Calu3 (cell line): ENCODE measurements at regions not wholly inside any gene's neighbourhood (a gene's known extent, or its start where the extent isn't known, plus 50 kb on each side); places are given as distances from the start of the nearest gene placed in this dataset.

ENCODE experiments used
- BruUV-seq: library from RNA; stranded (reverse); fragments of 400-500 nt; replicated peaks from 2 replicates; lab custom pipeline; 2021; lab: Mats Ljungman, UMichigan
- CTCF ChIA-PET: fragments of 300-600 bp; sonication (Branson Sonifier 250); formaldehyde crosslinking; loops from one replicate; lab custom pipeline; 2022; ENCODE audit warnings: antibody characterized with exemption; lab: Charles Lee
- DNase-seq: peaks from one replicate; pipeline ENCODE4 v3.0.0; 2022
- H3K27ac Mint-ChIP-seq: one replicate; pipeline ENCODE4 v1.8.0; 2022; ENCODE audit warnings: mixed read lengths; ENCODE audit not compliant: unreplicated experiment
- H3K27me3 Mint-ChIP-seq: one replicate; pipeline ENCODE4 v1.8.0; 2022; ENCODE audit warnings: mixed read lengths; ENCODE audit not compliant: unreplicated experiment
- H3K36me3 Mint-ChIP-seq: one replicate; pipeline ENCODE4 v1.8.0; 2022; ENCODE audit warnings: mild to moderate bottlenecking, moderate library complexity, mixed read lengths; ENCODE audit not compliant: insufficient read depth, unreplicated experiment
- H3K4me1 Mint-ChIP-seq: one replicate; pipeline ENCODE4 v1.8.0; 2022; ENCODE audit warnings: mild to moderate bottlenecking, low read depth, mixed read lengths; ENCODE audit not compliant: unreplicated experiment
- H3K4me3 Mint-ChIP-seq: one replicate; pipeline ENCODE4 v1.8.0; 2022; ENCODE audit warnings: mild to moderate bottlenecking, low read depth, moderate library complexity, mixed read lengths; ENCODE audit not compliant: unreplicated experiment
- H3K9me3 Mint-ChIP-seq: one replicate; pipeline ENCODE4 v1.8.0; 2022; ENCODE audit warnings: low read depth, mixed read lengths; ENCODE audit not compliant: unreplicated experiment
- CTCF ChIP-seq: fragments of 200-600 bp; IDR thresholded peaks from one replicate; pipeline ENCODE4 v1.8.0; 2022; ENCODE audit warnings: antibody characterized with exemption; ENCODE audit not compliant: unreplicated experiment
- intact Hi-C: fragments of 100-400 bp; cut with micrococcal nuclease; formaldehyde crosslinking; loops from one replicate; pipeline ENCODE4 v1.10.0; 2022; ENCODE audit not compliant: unreplicated experiment

- H3K4me3 Mint-ChIP-seq = no peak overlapping the region
- H3K27me3 Mint-ChIP-seq = no peaks in the 10 kb centered on the region
- peaks cover 24% of the 10 kb centered on the region for H3K4me1 Mint-ChIP-seq
- no peaks in the 10 kb centered on the region for H3K36me3 Mint-ChIP-seq
- BruUV-seq = no TSS peak
- DNase-seq = no peak
- H3K27ac Mint-ChIP-seq = no peak overlapping the region
- peaks cover 2% of the 10 kb centered on the region for H3K9me3 Mint-ChIP-seq
- no peak for TF ChIP-seq CTCF
- CTCF ChIA-PET = no interaction called here
- intact Hi-C loops = no loop called here
Observed at GRCh38 chrX:45449982-45450381, 249.3 kb upstream of the DIPK2B start.

- TF ChIP-seq CTCF = no peak
- Mint-ChIP-seq H3K4me1 (peaks cover 24% of the 10 kb centered on the region), H3K36me3 (no peaks in the 10 kb centered on the region), H3K4me3 (no peak overlapping the region), H3K27ac (no peak overlapping the region), H3K27me3 (no peaks in the 10 kb centered on the region), H3K9me3 (peaks cover 2% of the 10 kb centered on the region)
- BruUV-seq = no TSS peak
- CTCF ChIA-PET = no interaction called here
- DNase-seq = no peak
- intact Hi-C loops = no loop called here
Observed at GRCh38 chrX:45447995-45448394, 247.3 kb upstream of the DIPK2B start.

GRCh38 chrX:45447331-45447730, 246.7 kb upstream of the DIPK2B start:
- Mint-ChIP-seq H3K27me3 (no peaks in the 10 kb centered on the region), H3K27ac (no peak overlapping the region), H3K4me3 (no peak overlapping the region), H3K4me1 (peaks cover 24% of the 10 kb centered on the region), H3K36me3 (no peaks in the 10 kb centered on the region), H3K9me3 (peaks cover 1% of the 10 kb centered on the region)
- no TSS peak for BruUV-seq
- CTCF ChIA-PET = no interaction called here
- intact Hi-C loops = no loop called here
- no peak for TF ChIP-seq CTCF
- no peak for DNase-seq

GRCh38 chrX:45445745-45446412, 245.2 kb upstream of the DIPK2B start:
- TF ChIP-seq CTCF = no peak
- CTCF ChIA-PET = no interaction called here
- H3K4me1 Mint-ChIP-seq = peaks cover 24% of the 10 kb centered on the region
- no peaks in the 10 kb centered on the region for H3K9me3 Mint-ChIP-seq
- no peaks in the 10 kb centered on the region for H3K36me3 Mint-ChIP-seq
- H3K27ac Mint-ChIP-seq = peak overlapping the region; percentile 81
- no TSS peak for BruUV-seq
- DNase-seq = no peak
- intact Hi-C loops = no loop called here
- H3K27me3 Mint-ChIP-seq = no peaks in the 10 kb centered on the region
- no peak overlapping the region for H3K4me3 Mint-ChIP-seq
